Adrenal gland (tissue), 9 donors: ENCODE measurements at regions not wholly inside any gene's neighbourhood (a gene's known extent, or its start where the extent isn't known, plus 50 kb on each side); places are given as distances from the start of the nearest gene placed in this dataset.

Source experiments
- DNase-seq, 7 donors: peaks; one replicate each; pipeline ENCODE4 v3.0.0-alpha.2; 2019 to 2020
- H3K27ac ChIP-seq, 5 donors: fragments of 200-600 bp; sonication (generic) in 4 of 5; 1 replicate in 3 of 5; 2 replicates in 2 of 5; pipeline versions ENCODE4 v1.5.1 to v1.8.0; 2016 to 2020; ENCODE audit warnings: mild to moderate bottlenecking in 1 of 5
- H3K27me3 ChIP-seq: fragments of 200-600 bp; 2 replicates; pipeline ENCODE4 v1.8.0; 2021
- H3K36me3 ChIP-seq, 2 donors: fragments of 200-600 bp; replicated peaks in 1 of 2; 1 replicate in 1 of 2; 2 replicates in 1 of 2; pipeline versions ENCODE4 v1.5.1 to v1.8.0; 2018 to 2022
- H3K4me1 ChIP-seq, 2 donors: fragments of 200-600 bp; replicated peaks in 1 of 2; 1 replicate in 1 of 2; 2 replicates in 1 of 2; pipeline versions ENCODE4 v1.5.1 to v1.8.0; 2018 to 2021
- H3K4me3 ChIP-seq, 4 donors: fragments of 200-600 bp; sonication (generic) in 3 of 4; one replicate each; pipeline ENCODE4 v1.5.1; 2016 to 2018
- H3K9me3 ChIP-seq, 3 donors: fragments of 200-600 bp; sonication (generic) in 1 of 3; replicated peaks in 1 of 3; 1 replicate in 2 of 3; 2 replicates in 1 of 3; pipeline versions ENCODE4 v1.5.1 to v1.8.0; 2016 to 2021
- CTCF ChIP-seq, 6 experiments: fragments of 450-650 bp in 4 of 6; fragments of 200-600 bp in 2 of 6; sonication (generic) in 1 of 6; IDR thresholded peaks; 1 replicate in 5 of 6; 2 replicates in 1 of 6; pipeline versions ENCODE4 v1.5.1 to v1.8.0; 2016 to 2021; ENCODE audit warnings: antibody characterized with exemption in 6 of 6, mild to moderate bottlenecking in 2 of 6, moderate library complexity in 1 of 6
- POLR2A ChIP-seq, 2 donors: fragments of 450-650 bp; IDR thresholded peaks; one replicate each; pipeline ENCODE4 v1.6.1; 2017; ENCODE audit warnings: antibody characterized with exemption in 2 of 2, mild to moderate bottlenecking in 2 of 2, moderate library complexity in 1 of 2
- WGBS, 4 donors: extraction: QIAGEN DNeasy Blood & Tissue Kit in 2 of 4; methylation state at CpG; one replicate each; pipeline versions ENCODE4 v1.1.5 to v1.1.7; 2013 to 2017; 5-methylcytosine and 5-hydroxymethylcytosine counted together
- intact Hi-C, 2 donors: fragments of 100-400 bp; cut with DNase I; formaldehyde crosslinking; loops; one replicate each; pipeline versions ENCODE4 v1.14.1 to v1.15.0; 2022 to 2023
- donor health status: healthy with polysubstance abuse.
- donor health status: Bipolar disorder and iron deficiency.
- donor health status: DM: yes; HTN: yes; CAD: no.
- donor health status: DM: no; HTN: no; CAD: no.
- donor health status: DM: no; HTN: no; CAD: no.

DNA sequence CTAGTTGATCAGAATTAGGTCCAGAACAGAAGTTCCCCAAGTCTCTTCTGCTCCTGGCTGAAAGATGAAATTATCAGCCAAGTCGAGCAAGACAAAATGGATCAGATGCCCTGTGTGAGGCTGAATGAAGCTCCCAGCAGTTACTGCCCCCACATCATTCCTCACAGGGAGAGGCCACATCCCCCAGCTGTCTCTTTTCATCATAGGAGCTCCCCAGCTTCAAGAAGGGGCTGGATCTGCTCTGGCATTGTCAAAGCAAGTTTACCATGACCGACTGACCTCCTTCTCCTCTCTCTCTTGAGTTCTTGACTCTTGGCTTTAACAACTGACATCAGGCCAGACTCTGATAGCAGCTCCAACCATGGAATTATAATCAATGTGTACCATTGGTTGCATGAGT lies 133.3 kb upstream of the RAD23B start:
- intact Hi-C loops = no loop called here
- Histone ChIP-seq H3K4me3 (no peak overlapping the region), H3K9me3 (no peaks in the 10 kb centered on the region), H3K27ac (no peak overlapping the region), H3K4me1 (no peaks in the 10 kb centered on the region), H3K36me3 (no peaks in the 10 kb centered on the region), H3K27me3 (no peaks in the 10 kb centered on the region)
- no peak for DNase-seq
- 56 to 82% (median 67%) methylated on average over 2 of the region's 2 CpGs for WGBS, 4 donors
- TF ChIP-seq CTCF (IDR thresholded peaks at IDR 0.05) (no peak), POLR2A (IDR thresholded peaks at IDR 0.05) (no peak)

DNA sequence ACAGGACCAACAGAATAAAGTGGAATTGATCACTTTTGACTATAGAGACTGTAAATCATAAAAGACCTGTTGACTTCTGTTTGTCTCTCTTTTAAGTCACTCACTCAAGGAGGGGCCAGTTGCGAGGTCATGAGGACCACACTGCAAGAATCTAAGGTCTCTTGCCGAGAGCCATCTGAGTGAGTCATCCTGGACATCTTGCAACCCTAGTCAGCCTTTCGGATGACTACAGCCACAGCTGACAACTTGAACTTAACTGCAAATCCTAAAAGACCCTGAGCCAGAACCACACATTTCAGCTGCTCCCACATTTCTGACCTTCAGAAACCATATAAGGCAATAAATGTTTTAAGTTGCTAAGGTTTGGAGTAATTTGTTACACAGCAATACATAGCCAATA lies 129.7 kb upstream of the RAD23B start:
- Histone ChIP-seq H3K36me3 (no peaks in the 10 kb centered on the region), H3K27ac (no peak overlapping the region), H3K9me3 (no peaks in the 10 kb centered on the region), H3K4me1 (no peaks in the 10 kb centered on the region), H3K4me3 (no peak overlapping the region), H3K27me3 (no peaks in the 10 kb centered on the region)
- DNase-seq = no peak
- 56 to 77% (median 62%) methylated on average over 2 to 3 of the region's 3 CpGs for WGBS, 4 donors
- TF ChIP-seq POLR2A (IDR thresholded peaks at IDR 0.05) = no peak
- no peak for TF ChIP-seq CTCF (IDR thresholded peaks at IDR 0.05)
- intact Hi-C loops = no loop called here

GRCh38 chr9:107154291-107154690 lies 128.8 kb upstream of the RAD23B start:
- Histone ChIP-seq H3K4me1 (no peaks in the 10 kb centered on the region), H3K27me3 (no peaks in the 10 kb centered on the region), H3K27ac (no peak overlapping the region), H3K36me3 (no peaks in the 10 kb centered on the region), H3K9me3 (no peaks in the 10 kb centered on the region), H3K4me3 (no peak overlapping the region)
- TF ChIP-seq CTCF (IDR thresholded peaks at IDR 0.05) = no peak
- no peak for TF ChIP-seq POLR2A (IDR thresholded peaks at IDR 0.05)
- no peak for DNase-seq
- intact Hi-C loops = no loop called here
- WGBS, 4 donors = 70 to 84% (median 75%) methylated on average over 4 of the region's 4 CpGs

- TF ChIP-seq CTCF (IDR thresholded peaks at IDR 0.05) (no peak), POLR2A (IDR thresholded peaks at IDR 0.05) (no peak)
- H3K36me3 ChIP-seq = no peaks in the 10 kb centered on the region
- H3K4me1 ChIP-seq = no peaks in the 10 kb centered on the region
- no peak overlapping the region for H3K4me3 ChIP-seq
- no peak for DNase-seq
- no peaks in the 10 kb centered on the region for H3K9me3 ChIP-seq
- WGBS, 4 donors = 83 to 93% (median 91%) methylated on average over 3 of the region's 3 CpGs
- H3K27me3 ChIP-seq = no peaks in the 10 kb centered on the region
- intact Hi-C loops = no loop called here
- H3K27ac ChIP-seq = no peak overlapping the region
Observed at GRCh38 chr9:107154766-107155165, 128.3 kb upstream of the RAD23B start.
